Panc1 (cell line): ENCODE measurements at regions not wholly inside any gene's neighbourhood (a gene's known extent, or its start where the extent isn't known, plus 50 kb on each side); places are given as distances from the start of the nearest gene placed in this dataset.

ENCODE experiments used
- TF ChIP-seq, protein P1 (sequence below): fragments of 450-650 bp; IDR thresholded peaks from 2 replicates; pipeline ENCODE4 v1.5.1; 2017; ENCODE audit warnings: mild to moderate bottlenecking
- TF ChIP-seq, protein P2 (sequence below), 2 experiments: IDR thresholded peaks; 2 replicates each; pipeline ENCODE4 v1.6.1; 2011 to 2012; ENCODE audit warnings: low read depth in 2 of 2, control low read depth in 1 of 2, low read length in 1 of 2, mild to moderate bottlenecking in 1 of 2, moderate library complexity in 1 of 2; ENCODE audit not compliant: insufficient read depth in 1 of 2

DNA sequence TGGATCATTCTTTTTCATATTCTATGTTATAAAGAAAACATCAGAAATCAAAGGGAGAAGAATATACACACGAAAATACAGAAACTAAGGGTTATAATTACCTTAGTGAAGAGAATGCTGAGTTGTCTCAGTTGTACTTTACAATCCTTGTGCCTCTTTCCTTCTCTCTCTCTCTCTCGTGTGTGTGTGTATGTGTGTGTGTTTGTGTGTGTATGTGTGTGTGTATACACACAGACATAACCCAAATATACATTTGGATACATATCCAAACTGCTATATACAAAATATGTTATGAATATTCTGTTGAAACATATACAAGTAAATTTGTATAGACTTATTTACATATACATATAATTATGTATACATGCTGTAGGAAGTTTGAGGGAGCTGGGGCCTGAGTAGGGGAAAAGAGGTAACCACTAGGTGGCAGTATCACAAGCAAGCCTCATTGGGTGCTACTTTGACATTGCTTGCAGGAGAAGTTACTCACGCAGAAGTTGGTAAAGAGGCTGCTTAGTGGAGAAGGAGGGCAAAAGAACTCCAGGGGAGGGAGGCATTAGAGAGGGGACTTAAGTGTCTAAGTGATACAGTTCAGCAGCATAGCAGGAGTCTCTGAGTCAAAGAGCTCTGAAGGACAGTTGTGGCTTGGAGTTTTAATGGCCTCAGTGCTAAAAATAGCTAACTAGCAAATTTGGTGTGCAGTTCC lies 465.1 kb upstream of the PCDH20 start:
- TF ChIP-seq, protein P1, sequence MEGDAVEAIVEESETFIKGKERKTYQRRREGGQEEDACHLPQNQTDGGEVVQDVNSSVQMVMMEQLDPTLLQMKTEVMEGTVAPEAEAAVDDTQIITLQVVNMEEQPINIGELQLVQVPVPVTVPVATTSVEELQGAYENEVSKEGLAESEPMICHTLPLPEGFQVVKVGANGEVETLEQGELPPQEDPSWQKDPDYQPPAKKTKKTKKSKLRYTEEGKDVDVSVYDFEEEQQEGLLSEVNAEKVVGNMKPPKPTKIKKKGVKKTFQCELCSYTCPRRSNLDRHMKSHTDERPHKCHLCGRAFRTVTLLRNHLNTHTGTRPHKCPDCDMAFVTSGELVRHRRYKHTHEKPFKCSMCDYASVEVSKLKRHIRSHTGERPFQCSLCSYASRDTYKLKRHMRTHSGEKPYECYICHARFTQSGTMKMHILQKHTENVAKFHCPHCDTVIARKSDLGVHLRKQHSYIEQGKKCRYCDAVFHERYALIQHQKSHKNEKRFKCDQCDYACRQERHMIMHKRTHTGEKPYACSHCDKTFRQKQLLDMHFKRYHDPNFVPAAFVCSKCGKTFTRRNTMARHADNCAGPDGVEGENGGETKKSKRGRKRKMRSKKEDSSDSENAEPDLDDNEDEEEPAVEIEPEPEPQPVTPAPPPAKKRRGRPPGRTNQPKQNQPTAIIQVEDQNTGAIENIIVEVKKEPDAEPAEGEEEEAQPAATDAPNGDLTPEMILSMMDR, result peak; percentile 46
- TF ChIP-seq, protein P2, sequence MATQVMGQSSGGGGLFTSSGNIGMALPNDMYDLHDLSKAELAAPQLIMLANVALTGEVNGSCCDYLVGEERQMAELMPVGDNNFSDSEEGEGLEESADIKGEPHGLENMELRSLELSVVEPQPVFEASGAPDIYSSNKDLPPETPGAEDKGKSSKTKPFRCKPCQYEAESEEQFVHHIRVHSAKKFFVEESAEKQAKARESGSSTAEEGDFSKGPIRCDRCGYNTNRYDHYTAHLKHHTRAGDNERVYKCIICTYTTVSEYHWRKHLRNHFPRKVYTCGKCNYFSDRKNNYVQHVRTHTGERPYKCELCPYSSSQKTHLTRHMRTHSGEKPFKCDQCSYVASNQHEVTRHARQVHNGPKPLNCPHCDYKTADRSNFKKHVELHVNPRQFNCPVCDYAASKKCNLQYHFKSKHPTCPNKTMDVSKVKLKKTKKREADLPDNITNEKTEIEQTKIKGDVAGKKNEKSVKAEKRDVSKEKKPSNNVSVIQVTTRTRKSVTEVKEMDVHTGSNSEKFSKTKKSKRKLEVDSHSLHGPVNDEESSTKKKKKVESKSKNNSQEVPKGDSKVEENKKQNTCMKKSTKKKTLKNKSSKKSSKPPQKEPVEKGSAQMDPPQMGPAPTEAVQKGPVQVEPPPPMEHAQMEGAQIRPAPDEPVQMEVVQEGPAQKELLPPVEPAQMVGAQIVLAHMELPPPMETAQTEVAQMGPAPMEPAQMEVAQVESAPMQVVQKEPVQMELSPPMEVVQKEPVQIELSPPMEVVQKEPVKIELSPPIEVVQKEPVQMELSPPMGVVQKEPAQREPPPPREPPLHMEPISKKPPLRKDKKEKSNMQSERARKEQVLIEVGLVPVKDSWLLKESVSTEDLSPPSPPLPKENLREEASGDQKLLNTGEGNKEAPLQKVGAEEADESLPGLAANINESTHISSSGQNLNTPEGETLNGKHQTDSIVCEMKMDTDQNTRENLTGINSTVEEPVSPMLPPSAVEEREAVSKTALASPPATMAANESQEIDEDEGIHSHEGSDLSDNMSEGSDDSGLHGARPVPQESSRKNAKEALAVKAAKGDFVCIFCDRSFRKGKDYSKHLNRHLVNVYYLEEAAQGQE (IDR thresholded peaks at IDR 0.05; ENCODE audit: insufficient read depth in 1 of 2, low read depth in 2 of 2, low read length in 1 of 2), result no peak
